HG02588 (cell line): ENCODE measurements at regions not wholly inside any gene's neighbourhood (a gene's known extent, or its start where the extent isn't known, plus 50 kb on each side); places are given as distances from the start of the nearest gene placed in this dataset.

Experiments
- ATAC-seq: cut with Tn5 transposase; IDR thresholded peaks from one replicate; pipeline ENCODE4 v1.9.1; 2021; ENCODE audit warnings: mild to moderate bottlenecking, moderate library complexity; ENCODE audit not compliant: unreplicated experiment

- ATAC-seq: no peak
These were observed 109.4 kb upstream of the SPACA1 start for GRCh38 chr6:87938287-87938686.

- ATAC-seq: no peak
These were observed 111.6 kb upstream of the SPACA1 start for GRCh38 chr6:87936065-87936464.

GRCh38 chr6:87935196-87935595 is 112.4 kb upstream of the SPACA1 start:
- ATAC-seq: no peak

- no peak for ATAC-seq
These were observed 115.3 kb upstream of the SPACA1 start for GRCh38 chr6:87932361-87932760.

GRCh38 chr6:87929843-87930288 is 117.8 kb upstream of the SPACA1 start:
- peak; percentile 59 for ATAC-seq

- ATAC-seq: no peak
These were observed 121.0 kb upstream of the SPACA1 start for GRCh38 chr6:87926687-87927086.

GRCh38 chr6:87926072-87926471 is 121.6 kb upstream of the SPACA1 start:
- no peak for ATAC-seq

GRCh38 chr6:87925373-87926060 is 122.1 kb upstream of the SPACA1 start:
- ATAC-seq: peak; percentile 58

GRCh38 chr6:87923389-87924050 is 124.1 kb upstream of the SPACA1 start:
- no peak for ATAC-seq

- peak; percentile 64 for ATAC-seq
These were observed 124.7 kb upstream of the SPACA1 start for GRCh38 chr6:87922947-87923330.

GRCh38 chr6:87922196-87922946 is 125.3 kb upstream of the SPACA1 start:
- peak; percentile 7 for ATAC-seq

GRCh38 chr6:87921034-87921433 is 126.6 kb upstream of the SPACA1 start:
- ATAC-seq: no peak

GRCh38 chr6:87920245-87920644 is 127.4 kb upstream of the SPACA1 start:
- ATAC-seq: no peak

GRCh38 chr6:87919416-87919815 is 128.2 kb upstream of the SPACA1 start:
- no peak for ATAC-seq

GRCh38 chr6:87919001-87919400 is 128.6 kb upstream of the SPACA1 start:
- ATAC-seq: no peak

- no peak for ATAC-seq
These were observed 129.1 kb upstream of the SPACA1 start for GRCh38 chr6:87918461-87918941.

- ATAC-seq: no peak
These were observed 129.8 kb upstream of the SPACA1 start for GRCh38 chr6:87917886-87918285.

- ATAC-seq: no peak
These were observed 131.2 kb upstream of the SPACA1 start for GRCh38 chr6:87916446-87916845.

- ATAC-seq: no peak
These were observed 132.8 kb upstream of the SPACA1 start for GRCh38 chr6:87914637-87915395.

GRCh38 chr6:87913974-87914373 is 133.7 kb upstream of the SPACA1 start:
- no peak for ATAC-seq

GRCh38 chr6:87912102-87912501 is 135.5 kb upstream of the SPACA1 start:
- no peak for ATAC-seq
